ENCODE measurements at regions not wholly inside any gene's neighbourhood (a gene's known extent, or its start where the extent isn't known, plus 50 kb on each side); places are given as distances from the start of the nearest gene placed in this dataset.

GRCh38 chr13:95499811-95500712 lies 52.5 kb upstream of the CLDN10 start:
- DNase-seq (ENCODE audit: low read depth): no peak

DNA sequence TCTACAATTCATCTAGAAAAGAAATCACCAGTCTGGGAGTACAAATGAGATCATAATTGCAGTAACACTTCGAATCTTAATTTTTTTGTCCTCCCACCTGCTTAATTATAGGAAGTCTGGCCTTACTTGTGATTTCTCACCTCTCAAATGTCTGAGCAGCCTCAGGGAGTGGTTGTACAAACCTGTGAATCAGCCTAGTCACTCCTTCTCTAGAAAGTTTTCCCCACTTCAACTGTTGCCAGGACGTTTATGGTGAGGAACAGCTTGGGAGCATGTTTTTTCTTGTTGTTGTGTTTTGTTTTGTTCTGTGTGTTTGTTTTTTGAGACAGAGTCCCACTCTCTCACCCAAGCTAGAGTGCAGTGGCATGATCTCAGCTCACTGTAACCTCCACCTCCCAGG lies 50.3 kb upstream of the CLDN10 start:
- DNase-seq (ENCODE audit: low read depth): no peak
